HepG2 (cell line): ENCODE measurements at regions not wholly inside any gene's neighbourhood (a gene's known extent, or its start where the extent isn't known, plus 50 kb on each side); places are given as distances from the start of the nearest gene placed in this dataset.

Experiments
- ATAC-seq: fragments of 200-7000 bp; cut with Tn5 transposase; 3 replicates; pipeline ENCODE4 v1.9.1; 2020; ENCODE audit warnings: mild to moderate bottlenecking, moderate library complexity
- BruUV-seq: library from RNA; stranded (reverse); fragments of 400-500 nt; replicated peaks from 2 replicates; lab custom pipeline; 2021; lab: Mats Ljungman, UMichigan
- CTCF ChIA-PET: fragments of 300-600 bp; formaldehyde crosslinking; extraction: SDS; loops from one replicate; lab custom pipeline; 2021; ENCODE audit warnings: low total read pairs, inconsistent platforms, low intra/inter-chr PET ratio; lab: Yijun Ruan, JAX
- POLR2A ChIA-PET: fragments of 350-600 bp; sonication (Branson Sonifier 250); formaldehyde crosslinking; loops from one replicate; lab custom pipeline; 2020; ENCODE audit warnings: antibody characterized with exemption, inconsistent platforms; lab: Yijun Ruan, JAX
- DNase-seq: peaks from one replicate; pipeline ENCODE4 v3.0.0-alpha.2; 2015; ENCODE audit warnings: low spot score
- FAIRE-seq: peaks from 3 replicates; lab custom pipeline; 2011; peaks lifted over from hg19 to GRCh38; lab: Jason Lieb, UNC
- H2AFZ ChIP-seq: one replicate; pipeline ENCODE4 v1.6.1; 2011; ENCODE audit warnings: low read length, inconsistent platforms
- H3K27ac ChIP-seq: fragments of 300-600 bp; 3 replicates; pipeline ENCODE4 v1.8.0; 2011; ENCODE audit warnings: mixed run types, mild to moderate bottlenecking, mixed read lengths, low read length, inconsistent platforms; ENCODE audit not compliant: insufficient read depth; ENCODE audit errors: extremely low read length
- H3K27me3 ChIP-seq, 2 experiments: fragments of 200-600 bp in 1 of 2; 2 replicates in 1 of 2; 3 replicates in 1 of 2; pipeline versions ENCODE4 v1.6.0 to v1.8.0; 2011; ENCODE audit warnings: low read length in 2 of 2, mild to moderate bottlenecking in 2 of 2, moderate library complexity in 2 of 2, inconsistent platforms in 1 of 2; ENCODE audit not compliant: insufficient read depth in 2 of 2, control insufficient read depth in 1 of 2
- H3K36me3 ChIP-seq, 2 experiments: fragments of 200-600 bp in 1 of 2; replicated peaks in 1 of 2; 2 replicates in 1 of 2; 3 replicates in 1 of 2; pipeline versions ENCODE4 v1.5.1 to v1.8.0; 2011; ENCODE audit warnings: low read length in 2 of 2, inconsistent platforms in 1 of 2; ENCODE audit not compliant: insufficient read depth in 2 of 2, control insufficient read depth in 1 of 2
- H3K4me1 ChIP-seq: 2 replicates; pipeline ENCODE4 v1.5.1; 2012; ENCODE audit warnings: low read length, inconsistent platforms; ENCODE audit not compliant: insufficient read depth
- H3K4me2 ChIP-seq: 2 replicates; pipeline ENCODE4 v1.6.0; 2011; ENCODE audit warnings: low read depth, low read length, inconsistent platforms
- H3K4me3 ChIP-seq, 3 experiments: fragments of 200-600 bp in 1 of 3; sonication (generic), shearing (Covaris generic) in 1 of 3; replicated peaks in 1 of 3; 2 replicates each; pipeline ENCODE4 v1.5.1; 2011 to 2016; ENCODE audit warnings: low read length in 3 of 3, inconsistent platforms in 2 of 3, low read depth in 2 of 3, mild to moderate bottlenecking in 2 of 3, control low read depth in 1 of 3, mixed read lengths in 1 of 3; ENCODE audit not compliant: insufficient read depth in 1 of 3
- H3K79me2 ChIP-seq: one replicate; pipeline ENCODE4 v1.6.1; 2011; ENCODE audit warnings: low read length, inconsistent platforms; ENCODE audit not compliant: insufficient read depth
- H3K9ac ChIP-seq: 2 replicates; pipeline ENCODE4 v1.6.0; 2011; ENCODE audit warnings: mild to moderate bottlenecking, low read depth, low read length, inconsistent platforms; ENCODE audit not compliant: insufficient read depth
- H3K9me3 ChIP-seq: 2 replicates; pipeline ENCODE4 v1.5.1; 2012; ENCODE audit warnings: mild to moderate bottlenecking, low read length
- H4K20me1 ChIP-seq: 2 replicates; pipeline ENCODE4 v1.6.0; 2011; ENCODE audit warnings: inconsistent platforms, mild to moderate bottlenecking, low read length, moderate library complexity; ENCODE audit not compliant: insufficient read depth
- AGO1 ChIP-seq: fragments of 200-400 bp; formaldehyde crosslinking; IDR thresholded peaks from 2 replicates; pipeline ENCODE4 v1.6.1; 2017; ENCODE audit warnings: mild to moderate bottlenecking, low read depth, low read length, moderate library complexity; ENCODE audit not compliant: poor library complexity, severe bottlenecking
- AKNA ChIP-seq: sonication (generic); formaldehyde crosslinking; IDR thresholded peaks from 2 replicates; pipeline ENCODE4 v1.4.0; 2020; ENCODE audit warnings: missing genetic modification reagents, borderline replicate concordance
- GATAD2A ChIP-seq: IDR thresholded peaks from 2 replicates; pipeline ENCODE4 v1.6.1; 2016
- HMG20A ChIP-seq: IDR thresholded peaks from 2 replicates; pipeline ENCODE4 v1.6.1; 2016; ENCODE audit warnings: borderline replicate concordance
- KDM6A ChIP-seq: IDR thresholded peaks from 2 replicates; pipeline ENCODE4 v1.6.1; 2016; ENCODE audit warnings: low read depth
- MAF1 ChIP-seq: sonication (generic); formaldehyde crosslinking; IDR thresholded peaks from 2 replicates; pipeline ENCODE4 v1.5.0; 2020; ENCODE audit warnings: missing genetic modification reagents, borderline replicate concordance
- NFYC ChIP-seq: IDR thresholded peaks from 2 replicates; pipeline ENCODE4 v1.6.1; 2016; ENCODE audit warnings: missing genetic modification reagents, missing compliant biosample characterization
- TBL1XR1 ChIP-seq: fragments of 150-350 bp; IDR thresholded peaks from 2 replicates; pipeline ENCODE4 v1.6.1; 2014; ENCODE audit warnings: borderline replicate concordance, low read length; ENCODE audit not compliant: partially characterized antibody
- ZFP41 ChIP-seq: sonication (generic); formaldehyde crosslinking; IDR thresholded peaks from 2 replicates; pipeline ENCODE4 v1.4.0; 2020; ENCODE audit warnings: mild to moderate bottlenecking, missing genetic modification reagents, borderline replicate concordance
- ZNF253 ChIP-seq: sonication (generic); formaldehyde crosslinking; IDR thresholded peaks from 2 replicates; pipeline ENCODE4 v1.8.0; 2022; ENCODE audit warnings: mild to moderate bottlenecking, missing genetic modification reagents, borderline replicate concordance
- ZNF432 ChIP-seq: sonication (generic); formaldehyde crosslinking; IDR thresholded peaks from 2 replicates; pipeline ENCODE4 v1.5.0; 2020; ENCODE audit warnings: missing genetic modification reagents, mild to moderate bottlenecking, borderline replicate concordance
- ZNF562 ChIP-seq: sonication (generic); formaldehyde crosslinking; IDR thresholded peaks from 2 replicates; pipeline ENCODE4 v1.8.0; 2022; ENCODE audit warnings: missing genetic modification reagents, borderline replicate concordance
- ZNF678 ChIP-seq: sonication (generic); formaldehyde crosslinking; IDR thresholded peaks from 2 replicates; pipeline ENCODE4 v1.4.0; 2020; ENCODE audit warnings: mild to moderate bottlenecking, missing genetic modification reagents
- WGBS: methylation state at CpG from one replicate; pipeline ENCODE4 v1.1.6; 2017; ENCODE audit warnings: low lambda C conversion rate; 5-methylcytosine and 5-hydroxymethylcytosine counted together
- in situ Hi-C: cut with HindIII; loops from 2 replicates; pipeline ENCODE4 v1.10.0; 2017; ENCODE audit warnings: low pct_unique_long_range_greater_than_20kb; ENCODE audit not compliant: extremely low pct_ligation_motif_present
- intact Hi-C: fragments of 100-400 bp; cut with micrococcal nuclease; formaldehyde crosslinking; loops from one replicate; pipeline ENCODE4 v1.10.0; 2022; ENCODE audit not compliant: unreplicated experiment
- TF ChIP-seq, protein P1 (sequence below): sonication (generic); formaldehyde crosslinking; IDR thresholded peaks from 2 replicates; pipeline ENCODE4 v1.5.0; 2020; ENCODE audit warnings: missing genetic modification reagents
- TF ChIP-seq, protein P2 (sequence below): sonication (generic); formaldehyde crosslinking; IDR thresholded peaks from 2 replicates; pipeline ENCODE4 v1.8.0; 2023; ENCODE audit warnings: mild to moderate bottlenecking, missing genetic modification reagents

DNA sequence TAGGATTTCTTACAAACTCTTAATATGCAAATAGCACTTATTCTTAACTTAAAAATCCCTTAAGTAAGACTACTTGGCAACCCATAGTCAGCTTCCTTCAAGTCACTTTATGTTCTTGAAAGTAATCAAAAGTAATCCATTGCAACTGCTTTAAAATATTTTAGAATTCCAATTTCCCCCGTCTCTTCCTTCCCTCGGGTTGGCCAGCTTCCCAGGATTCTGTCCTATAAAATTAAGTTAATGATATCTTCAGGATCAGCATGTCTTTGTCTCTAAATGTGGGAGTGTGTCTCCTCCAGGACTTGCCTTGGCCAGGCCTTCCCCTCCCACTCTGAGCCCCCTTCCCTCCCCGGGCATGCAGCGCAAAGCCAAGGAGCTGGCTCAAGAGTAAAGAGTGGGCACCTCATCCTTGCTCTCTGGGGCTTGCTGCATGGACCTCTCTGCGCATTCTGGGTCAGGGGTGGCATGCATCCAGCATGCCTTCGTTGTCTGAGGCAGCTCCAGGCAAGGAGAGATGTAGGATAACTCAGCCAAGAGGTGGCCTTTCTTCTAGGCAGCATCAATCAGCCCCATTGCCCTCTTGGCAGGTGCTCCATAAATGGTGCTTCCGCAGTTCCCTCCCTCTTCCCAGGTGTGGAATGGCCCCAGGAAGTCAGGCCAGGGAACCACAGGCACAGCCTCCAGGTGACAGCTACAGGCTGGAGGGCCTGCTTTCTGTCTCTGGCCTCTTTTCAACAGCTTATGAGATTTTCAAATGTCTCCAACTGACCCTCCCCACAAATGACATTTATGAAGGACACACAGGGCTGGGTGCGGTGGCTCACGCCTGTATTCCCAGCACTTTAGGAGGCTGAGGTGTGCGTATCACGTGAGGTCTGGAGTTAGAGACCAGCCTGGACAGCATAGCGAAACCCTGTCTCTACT is 108.7 kb upstream of the ALDH1A3 start:
- Histone ChIP-seq H3K4me1 (peaks cover 6% of the 10 kb centered on the region), H3K4me2 (no peak overlapping the region), H3K27me3 (peaks cover 1 to 47% of the 10 kb centered on the region in 2 experiments; a peak in 4 of 5 replicates), H2AFZ (no peak overlapping the region), H3K9ac (no peak overlapping the region), H3K79me2 (no peaks in the 10 kb centered on the region), H3K36me3 (no peaks in the 10 kb centered on the region), H3K9me3 (no peaks in the 10 kb centered on the region), H3K27ac (no peak overlapping the region), H3K4me3 (no peak overlapping the region), H4K20me1 (no peaks in the 10 kb centered on the region)
- ChIA-PET POLR2A (no interaction called here), CTCF (no interaction called here)
- DNase-seq (no peak), ATAC-seq (no peak), FAIRE-seq (no peak)
- WGBS: 36% methylated on average over 10 of the region's 12 CpGs
- in situ Hi-C loops: no loop called here
- intact Hi-C loops: no loop called here
- no TSS peak for BruUV-seq
- TF ChIP-seq HMG20A (CRISPR knock-in tag) (no peak), ZNF253 (no peak), AGO1 (no peak), TBL1XR1 (no peak), NFYC (CRISPR knock-in tag) (no peak), AKNA (CRISPR knock-in tag) (no peak), GATAD2A (no peak), ZNF432 (CRISPR knock-in tag) (no peak), KDM6A (CRISPR knock-in tag) (no peak), ZFP41 (CRISPR knock-in tag) (no peak), MAF1 (no peak), ZNF562 (CRISPR knock-in tag) (no peak), ZNF678 (CRISPR knock-in tag) (no peak)
- TF ChIP-seq, protein P1, sequence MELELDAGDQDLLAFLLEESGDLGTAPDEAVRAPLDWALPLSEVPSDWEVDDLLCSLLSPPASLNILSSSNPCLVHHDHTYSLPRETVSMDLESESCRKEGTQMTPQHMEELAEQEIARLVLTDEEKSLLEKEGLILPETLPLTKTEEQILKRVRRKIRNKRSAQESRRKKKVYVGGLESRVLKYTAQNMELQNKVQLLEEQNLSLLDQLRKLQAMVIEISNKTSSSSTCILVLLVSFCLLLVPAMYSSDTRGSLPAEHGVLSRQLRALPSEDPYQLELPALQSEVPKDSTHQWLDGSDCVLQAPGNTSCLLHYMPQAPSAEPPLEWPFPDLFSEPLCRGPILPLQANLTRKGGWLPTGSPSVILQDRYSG (CRISPR knock-in tag): no peak
- TF ChIP-seq, protein P2, sequence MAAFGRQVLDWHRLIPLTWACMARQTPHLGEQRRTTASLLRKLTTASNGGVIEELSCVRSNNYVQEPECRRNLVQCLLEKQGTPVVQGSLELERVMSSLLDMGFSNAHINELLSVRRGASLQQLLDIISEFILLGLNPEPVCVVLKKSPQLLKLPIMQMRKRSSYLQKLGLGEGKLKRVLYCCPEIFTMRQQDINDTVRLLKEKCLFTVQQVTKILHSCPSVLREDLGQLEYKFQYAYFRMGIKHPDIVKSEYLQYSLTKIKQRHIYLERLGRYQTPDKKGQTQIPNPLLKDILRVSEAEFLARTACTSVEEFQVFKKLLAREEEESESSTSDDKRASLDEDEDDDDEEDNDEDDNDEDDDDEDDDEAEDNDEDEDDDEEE (CRISPR knock-in tag): no peak
